GM12872 (cell line): ENCODE measurements at regions not wholly inside any gene's neighbourhood (a gene's known extent, or its start where the extent isn't known, plus 50 kb on each side); places are given as distances from the start of the nearest gene placed in this dataset.

ENCODE experiments used
- TF ChIP-seq, protein P1 (sequence below): IDR thresholded peaks from 3 replicates; pipeline ENCODE4 v1.5.1; 2011; ENCODE audit warnings: low read depth, mild to moderate bottlenecking, low read length, moderate library complexity; ENCODE audit not compliant: insufficient read depth

DNA sequence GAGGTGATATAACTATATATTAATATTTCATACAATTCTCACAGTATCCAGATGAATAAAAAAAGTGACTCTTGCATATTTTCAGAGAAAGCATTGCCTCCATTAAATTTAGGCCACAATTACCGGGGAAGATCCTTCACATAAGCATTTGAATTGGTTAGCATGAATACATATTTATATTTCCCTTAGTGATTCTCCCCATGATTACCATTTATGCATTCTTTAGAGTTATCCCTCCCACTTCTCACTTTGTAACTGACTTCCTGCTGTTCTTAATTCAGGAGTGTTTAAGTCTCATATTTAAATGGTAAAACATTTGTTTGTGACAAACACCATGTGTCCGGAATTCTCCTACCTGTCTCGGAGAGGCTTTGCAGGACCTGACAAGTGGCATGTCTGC is 523.4 kb downstream of the CCDC85A start:
- TF ChIP-seq, protein P1, sequence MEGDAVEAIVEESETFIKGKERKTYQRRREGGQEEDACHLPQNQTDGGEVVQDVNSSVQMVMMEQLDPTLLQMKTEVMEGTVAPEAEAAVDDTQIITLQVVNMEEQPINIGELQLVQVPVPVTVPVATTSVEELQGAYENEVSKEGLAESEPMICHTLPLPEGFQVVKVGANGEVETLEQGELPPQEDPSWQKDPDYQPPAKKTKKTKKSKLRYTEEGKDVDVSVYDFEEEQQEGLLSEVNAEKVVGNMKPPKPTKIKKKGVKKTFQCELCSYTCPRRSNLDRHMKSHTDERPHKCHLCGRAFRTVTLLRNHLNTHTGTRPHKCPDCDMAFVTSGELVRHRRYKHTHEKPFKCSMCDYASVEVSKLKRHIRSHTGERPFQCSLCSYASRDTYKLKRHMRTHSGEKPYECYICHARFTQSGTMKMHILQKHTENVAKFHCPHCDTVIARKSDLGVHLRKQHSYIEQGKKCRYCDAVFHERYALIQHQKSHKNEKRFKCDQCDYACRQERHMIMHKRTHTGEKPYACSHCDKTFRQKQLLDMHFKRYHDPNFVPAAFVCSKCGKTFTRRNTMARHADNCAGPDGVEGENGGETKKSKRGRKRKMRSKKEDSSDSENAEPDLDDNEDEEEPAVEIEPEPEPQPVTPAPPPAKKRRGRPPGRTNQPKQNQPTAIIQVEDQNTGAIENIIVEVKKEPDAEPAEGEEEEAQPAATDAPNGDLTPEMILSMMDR = no peak

DNA sequence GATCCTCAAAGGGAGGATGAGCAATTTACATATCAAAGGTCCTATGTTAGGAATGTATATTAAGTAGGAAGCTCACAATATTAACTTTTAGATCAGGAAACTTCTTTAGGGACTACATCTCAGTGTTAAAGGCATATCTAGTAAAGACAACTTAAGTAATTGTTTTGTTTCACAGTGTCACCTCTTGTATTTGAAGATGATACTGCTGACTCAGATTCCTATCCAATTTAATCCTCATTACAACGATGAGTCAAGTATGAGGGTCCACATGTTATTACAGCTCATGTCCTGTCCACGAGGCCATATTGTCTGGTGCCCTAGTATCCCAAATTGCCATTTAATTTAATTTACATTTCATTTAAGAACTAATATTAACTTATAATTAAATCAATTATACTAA is 523.9 kb downstream of the CCDC85A start:
- TF ChIP-seq, protein P1 = no peak

DNA sequence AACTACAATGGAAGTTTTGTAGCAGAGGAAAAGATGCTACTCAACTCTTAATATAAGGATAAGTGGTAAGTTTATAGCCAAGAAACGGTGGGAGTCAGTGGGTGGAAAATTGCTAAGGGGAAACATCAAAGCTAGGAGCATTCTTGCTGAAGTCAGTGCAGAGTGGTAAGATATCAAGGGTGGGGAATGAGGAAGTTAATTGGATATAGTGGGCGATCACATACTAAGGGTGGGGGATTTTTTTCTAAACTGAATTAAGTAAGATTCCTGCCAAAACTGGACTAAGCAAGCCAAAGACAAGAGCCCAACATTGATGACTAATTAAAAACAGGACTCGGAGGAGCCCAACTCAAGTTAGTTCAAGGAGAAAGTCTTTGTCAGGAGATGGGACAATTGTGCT is 525.4 kb downstream of the CCDC85A start:
- TF ChIP-seq, protein P1 = no peak

DNA sequence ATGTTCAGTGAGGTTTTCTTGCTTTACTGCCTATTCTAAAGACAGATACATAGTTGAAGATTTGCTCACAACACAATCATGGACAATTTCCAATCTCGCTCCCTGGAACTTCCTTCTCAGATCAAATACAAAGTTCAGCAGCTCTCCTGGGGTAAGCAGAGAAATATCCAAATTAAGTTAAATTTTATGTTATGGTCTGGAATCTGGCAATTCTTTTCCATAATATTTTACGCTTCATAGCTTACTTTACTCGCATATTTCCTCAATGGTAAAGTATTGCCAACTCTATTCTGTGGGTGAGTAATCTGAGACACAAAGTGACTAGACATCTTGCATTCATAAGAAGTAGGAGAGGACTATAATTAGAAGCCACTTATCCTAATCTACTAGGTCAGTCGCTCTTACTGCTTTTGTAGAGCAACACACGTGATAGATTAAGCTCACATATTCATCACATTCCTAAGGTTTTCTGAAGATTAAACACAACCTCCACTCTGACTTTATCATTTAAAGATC is 529.4 kb downstream of the CCDC85A start:
- TF ChIP-seq, protein P1 = no peak

DNA sequence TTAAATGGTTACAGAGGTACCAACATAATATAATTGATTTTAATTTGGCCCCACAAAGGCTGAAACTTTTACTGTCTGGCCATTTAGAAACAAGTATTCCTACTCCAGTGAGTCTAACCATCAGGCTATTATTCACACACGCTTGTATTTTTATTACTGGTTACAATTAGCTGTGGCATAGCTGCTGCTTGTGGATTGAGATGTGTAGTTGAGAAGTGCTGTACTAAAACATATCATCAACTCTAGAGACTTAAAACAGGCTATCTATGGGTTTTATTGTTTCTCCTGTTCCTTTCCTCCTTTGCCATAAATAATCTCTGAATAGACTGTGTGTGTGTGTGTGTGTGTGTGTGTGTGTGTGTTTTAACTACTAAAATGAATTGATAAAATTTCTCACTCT is 530.2 kb downstream of the CCDC85A start:
- TF ChIP-seq, protein P1 = no peak

DNA sequence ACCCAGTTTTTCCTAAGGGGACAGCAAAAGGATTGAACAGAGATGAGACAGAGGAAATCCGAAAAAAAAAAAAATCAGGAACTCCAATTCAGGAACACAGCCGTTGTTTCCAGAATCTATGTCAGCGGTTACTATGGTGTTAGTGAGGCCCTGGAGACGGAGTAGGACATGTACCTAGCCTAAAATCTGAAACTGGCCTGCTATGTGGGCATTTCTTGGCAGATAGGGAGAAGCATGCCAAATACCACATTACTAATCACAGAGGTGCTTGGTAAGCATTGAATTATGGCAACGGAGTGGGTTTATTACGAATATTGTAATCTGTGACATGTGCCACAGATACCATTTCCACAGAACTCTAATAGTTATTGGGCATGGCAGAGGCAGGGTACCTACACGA is 530.6 kb downstream of the CCDC85A start:
- TF ChIP-seq, protein P1 = no peak

DNA sequence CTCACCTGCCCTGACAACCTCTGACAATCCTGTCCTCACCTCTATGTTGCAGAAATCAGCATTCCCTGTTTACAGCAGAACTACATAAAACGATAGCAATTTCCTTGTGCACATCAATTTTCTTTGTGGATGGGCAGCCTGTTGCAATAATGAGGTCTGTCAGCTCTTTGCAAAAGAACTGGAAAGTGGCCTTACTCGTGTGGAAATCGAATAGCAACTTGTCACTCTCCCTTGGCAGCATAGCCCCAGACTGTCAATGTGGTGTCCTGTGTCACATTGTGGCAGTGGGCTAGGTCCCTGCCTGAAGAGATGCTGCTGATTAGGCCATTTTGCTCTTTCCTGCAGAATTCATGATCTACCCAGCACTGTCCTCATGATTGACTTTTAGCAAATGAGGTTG is 531.9 kb downstream of the CCDC85A start:
- TF ChIP-seq, protein P1 = no peak
